HG02571 (cell line): ENCODE measurements at regions not wholly inside any gene's neighbourhood (a gene's known extent, or its start where the extent isn't known, plus 50 kb on each side); places are given as distances from the start of the nearest gene placed in this dataset.

Source experiments
- ATAC-seq: cut with Tn5 transposase; IDR thresholded peaks from one replicate; pipeline ENCODE4 v1.9.1; 2021; ENCODE audit warnings: mild to moderate bottlenecking, moderate library complexity; ENCODE audit not compliant: unreplicated experiment

- no peak for ATAC-seq
Observed at GRCh38 chr12:89901906-89902642, 193.4 kb upstream of the ATP2B1 start.

DNA sequence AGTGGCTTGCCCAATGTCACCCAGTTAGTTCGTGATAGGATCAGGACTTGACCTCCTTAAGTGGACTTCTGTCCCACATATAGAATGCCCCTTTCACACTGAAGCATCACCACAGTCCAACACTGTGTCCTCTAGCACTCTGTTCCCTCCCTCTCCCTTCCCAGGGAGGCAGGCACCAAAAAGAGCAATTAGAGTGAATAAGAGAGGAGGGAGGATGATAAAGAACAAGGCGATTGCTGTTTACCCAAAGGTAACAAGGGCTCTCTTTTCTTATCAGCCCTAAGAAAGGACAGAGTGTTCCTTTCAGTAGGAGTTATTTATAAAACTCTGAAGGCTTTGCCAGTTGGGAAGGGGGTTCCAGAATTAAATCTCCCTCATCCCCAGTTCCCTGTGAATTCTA lies 192.7 kb upstream of the ATP2B1 start:
- ATAC-seq = no peak

GRCh38 chr12:89899651-89900050 lies 191.0 kb upstream of the ATP2B1 start:
- ATAC-seq = no peak

DNA sequence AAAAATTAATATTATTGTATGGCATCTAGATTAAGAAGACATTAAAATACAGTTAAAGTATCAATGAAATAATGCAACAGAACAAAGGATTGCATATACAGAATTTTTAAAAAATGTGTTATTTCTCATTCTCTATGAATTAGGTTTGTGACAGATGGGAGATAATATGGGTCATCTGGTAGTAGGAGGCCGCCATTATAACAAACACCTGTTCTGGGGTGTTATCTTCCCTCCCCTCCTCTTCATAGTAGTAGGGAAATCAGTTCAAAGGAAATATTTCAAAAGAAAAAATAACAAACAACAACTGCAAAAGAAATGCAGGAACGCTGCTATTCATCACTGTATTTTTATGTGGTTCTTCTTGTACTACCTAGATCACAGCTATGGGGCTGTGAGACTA lies 187.0 kb upstream of the ATP2B1 start:
- ATAC-seq = no peak

DNA sequence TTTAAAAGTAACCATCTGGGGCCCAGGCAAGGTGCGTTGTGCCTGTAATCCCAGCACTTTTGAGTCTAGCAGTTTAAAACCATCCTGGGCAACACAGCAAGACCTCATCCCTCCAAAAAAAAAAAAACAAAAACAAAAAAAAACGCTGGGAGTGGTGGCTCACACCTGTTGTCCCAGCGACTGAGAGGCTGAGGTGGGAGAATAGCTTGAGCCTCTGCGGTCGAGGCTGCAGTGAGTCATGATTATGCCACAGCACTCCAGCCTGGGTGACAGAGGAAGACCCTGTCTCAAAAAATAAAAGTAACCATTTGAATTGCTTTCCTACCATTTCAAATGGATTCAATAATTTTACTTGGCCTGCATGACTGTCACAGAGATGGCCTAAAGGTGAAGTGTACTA lies 186.5 kb upstream of the ATP2B1 start:
- ATAC-seq = no peak

DNA sequence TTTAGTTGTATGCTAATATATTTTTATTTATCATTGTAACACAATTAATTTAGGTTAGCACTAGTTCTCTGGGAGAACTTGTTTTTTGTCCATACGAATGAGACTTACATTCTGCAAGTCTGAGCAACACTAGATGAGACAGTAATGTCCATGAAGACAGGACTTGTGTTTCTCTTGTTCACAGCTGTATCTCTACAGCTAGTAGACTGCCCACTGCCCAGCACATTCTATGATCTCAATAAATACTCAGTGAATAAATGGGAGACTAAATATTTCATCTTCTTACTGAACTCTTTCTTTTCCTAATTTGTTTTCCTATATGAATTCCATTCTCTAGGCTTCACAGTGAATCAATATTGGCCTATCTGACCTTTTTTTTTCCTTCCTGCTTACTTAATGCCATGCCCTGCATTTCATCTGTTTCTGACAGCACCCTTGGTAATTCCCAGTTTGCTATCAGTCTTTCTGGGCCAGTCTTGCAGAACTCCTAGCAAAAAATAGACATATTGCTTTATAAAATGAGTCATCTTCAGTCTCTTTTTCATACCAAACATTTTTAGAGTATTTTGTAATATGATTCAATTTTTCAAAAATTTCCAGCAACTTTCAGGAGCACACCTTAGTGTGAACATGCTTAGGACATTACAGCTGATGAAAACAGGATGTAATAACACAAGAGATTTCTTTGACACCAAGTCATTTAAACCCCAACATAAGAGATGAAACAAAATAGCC lies 185.5 kb upstream of the ATP2B1 start:
- no peak for ATAC-seq

- ATAC-seq = no peak
Observed at GRCh38 chr12:89892436-89892835, 183.8 kb upstream of the ATP2B1 start.

DNA sequence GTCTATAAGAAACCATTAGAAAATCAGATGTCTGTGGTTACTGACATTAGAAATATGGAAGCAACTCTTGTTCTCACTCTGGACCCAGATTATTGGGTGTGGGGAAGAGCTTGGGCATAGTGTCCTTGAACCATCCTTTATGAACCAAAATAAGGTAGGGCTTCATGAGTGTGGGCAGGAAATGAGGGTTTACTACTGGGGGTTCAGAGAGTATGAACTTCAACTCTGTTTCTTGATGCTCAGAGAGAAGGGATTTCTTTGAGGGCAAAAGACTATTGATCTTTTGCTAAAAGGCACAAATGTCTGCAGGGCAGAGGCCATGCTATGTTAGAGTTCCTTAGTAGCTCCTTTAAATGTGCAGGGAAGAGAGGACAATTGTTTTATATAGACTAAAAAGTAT lies 183.3 kb upstream of the ATP2B1 start:
- no peak for ATAC-seq

- no peak for ATAC-seq
Observed at GRCh38 chr12:89890161-89890560, 181.5 kb upstream of the ATP2B1 start.

DNA sequence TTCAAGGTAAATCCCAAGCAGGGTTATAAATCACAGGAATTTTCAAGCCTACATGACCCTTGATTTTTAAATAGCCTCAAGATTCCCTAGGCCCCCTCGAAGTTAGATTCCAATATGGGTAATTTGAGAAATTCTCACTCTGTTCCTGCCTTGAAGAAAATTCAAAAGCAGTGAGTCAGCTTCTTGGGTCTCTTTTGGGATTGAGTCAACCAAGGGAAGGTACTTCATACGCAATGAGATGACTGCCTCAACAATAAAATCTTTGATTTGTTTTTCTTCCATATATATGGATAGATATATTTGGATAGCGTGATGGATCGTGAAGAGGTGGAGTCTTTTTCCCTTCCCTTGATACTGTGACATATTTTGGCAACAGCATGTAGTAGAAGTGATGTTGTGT lies 180.4 kb upstream of the ATP2B1 start:
- no peak for ATAC-seq

DNA sequence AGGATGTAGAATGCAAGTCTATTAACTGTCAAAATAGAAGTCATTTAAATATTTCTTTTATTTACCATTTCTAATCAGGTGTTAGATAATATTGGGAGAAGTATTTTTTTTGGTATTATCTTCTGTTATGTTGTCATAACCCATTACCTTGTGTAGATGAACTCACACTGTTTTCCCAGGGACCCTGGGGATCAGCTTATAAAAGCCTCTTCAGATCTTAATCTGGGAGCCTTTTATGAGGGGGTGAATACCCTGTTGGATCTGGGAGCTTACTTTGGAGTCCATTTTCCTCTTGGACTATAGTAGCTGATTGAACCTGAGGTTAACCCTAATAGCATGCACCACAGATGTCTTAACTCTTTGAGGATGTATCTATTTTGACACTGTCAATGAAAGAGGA lies 176.3 kb upstream of the ATP2B1 start:
- no peak for ATAC-seq

DNA sequence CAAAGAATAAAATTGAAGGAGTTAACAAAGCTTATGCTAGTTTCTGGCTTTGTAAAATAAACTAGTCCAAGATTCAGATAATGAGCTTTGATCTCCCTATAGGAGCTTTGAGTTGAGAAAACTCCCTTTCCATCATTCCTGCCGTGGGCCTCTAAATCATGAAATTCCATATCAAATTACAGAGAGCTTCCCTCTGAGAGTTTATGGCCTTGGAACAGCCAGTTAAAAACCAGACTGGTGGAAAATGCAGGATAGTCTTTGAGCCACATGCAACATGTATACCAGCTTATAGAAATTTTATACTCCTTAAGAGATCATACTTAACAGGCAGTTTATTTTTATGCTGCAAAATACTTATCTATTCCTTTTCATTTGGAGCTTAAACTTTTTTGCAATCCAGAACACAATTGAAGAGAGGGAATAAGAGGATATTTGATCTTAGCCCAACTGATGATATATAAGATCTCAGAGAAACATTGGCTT lies 175.8 kb upstream of the ATP2B1 start:
- ATAC-seq = no peak

DNA sequence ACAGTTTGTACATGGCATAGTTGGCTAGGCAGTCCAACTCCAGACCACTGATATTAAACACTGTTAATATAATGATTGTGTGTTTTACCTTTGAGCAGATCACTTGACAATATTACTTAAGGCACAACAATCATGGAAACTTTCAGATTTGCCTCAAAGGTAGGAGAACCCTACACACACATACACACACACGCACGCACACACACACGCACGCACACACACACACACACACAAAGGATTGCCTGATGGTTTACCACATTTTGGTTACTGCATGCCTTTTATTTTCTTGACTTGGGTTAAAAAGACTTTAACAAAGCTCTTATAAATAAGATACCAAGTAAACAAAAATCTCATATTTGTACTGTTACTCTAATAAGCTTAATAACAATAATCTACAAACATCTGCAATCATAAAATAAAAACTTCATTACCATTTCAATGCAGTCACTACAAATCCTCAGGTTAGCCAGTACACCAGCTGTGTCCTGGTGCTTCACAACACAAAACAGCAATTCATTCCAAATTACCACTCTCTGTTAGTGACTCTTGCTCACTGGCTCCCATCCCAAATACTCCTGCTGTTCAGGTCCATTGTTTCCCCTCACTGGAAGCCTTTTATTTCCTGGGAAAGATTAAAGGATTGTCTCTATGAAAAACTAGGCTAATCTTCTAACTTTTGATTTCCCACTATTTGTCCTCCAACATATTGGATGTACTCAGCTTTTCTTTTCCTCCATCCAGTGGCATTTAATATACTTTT lies 175.2 kb upstream of the ATP2B1 start:
- no peak for ATAC-seq

- no peak for ATAC-seq
Observed at GRCh38 chr12:89882792-89883191, 174.2 kb upstream of the ATP2B1 start.

- peak; percentile 49 for ATAC-seq
Observed at GRCh38 chr12:89882050-89882449, 173.4 kb upstream of the ATP2B1 start.

GRCh38 chr12:89880690-89881350 lies 172.2 kb upstream of the ATP2B1 start:
- peak; percentile 94 for ATAC-seq

GRCh38 chr12:89879766-89880165 lies 171.1 kb upstream of the ATP2B1 start:
- ATAC-seq = no peak

DNA sequence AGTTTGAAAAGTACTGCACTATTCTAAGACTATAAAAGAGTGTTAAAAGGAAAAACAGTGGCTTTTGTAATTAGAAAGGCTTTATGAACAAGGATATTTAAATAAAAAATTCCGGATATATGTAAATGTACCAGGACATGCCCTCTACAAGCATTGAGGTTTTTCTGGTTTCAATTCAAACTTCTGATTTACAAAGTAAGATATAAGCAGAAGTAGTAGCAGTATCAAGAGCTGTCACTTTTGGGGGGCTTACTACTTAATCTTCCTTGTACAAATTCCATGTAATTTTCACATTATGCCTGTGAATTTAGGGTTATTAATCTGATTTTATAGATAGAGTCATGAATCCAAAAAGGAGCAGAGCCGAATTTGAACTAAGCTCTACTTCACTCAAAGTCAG lies 170.3 kb upstream of the ATP2B1 start:
- ATAC-seq = no peak

GRCh38 chr12:89878327-89878726 lies 169.7 kb upstream of the ATP2B1 start:
- no peak for ATAC-seq

DNA sequence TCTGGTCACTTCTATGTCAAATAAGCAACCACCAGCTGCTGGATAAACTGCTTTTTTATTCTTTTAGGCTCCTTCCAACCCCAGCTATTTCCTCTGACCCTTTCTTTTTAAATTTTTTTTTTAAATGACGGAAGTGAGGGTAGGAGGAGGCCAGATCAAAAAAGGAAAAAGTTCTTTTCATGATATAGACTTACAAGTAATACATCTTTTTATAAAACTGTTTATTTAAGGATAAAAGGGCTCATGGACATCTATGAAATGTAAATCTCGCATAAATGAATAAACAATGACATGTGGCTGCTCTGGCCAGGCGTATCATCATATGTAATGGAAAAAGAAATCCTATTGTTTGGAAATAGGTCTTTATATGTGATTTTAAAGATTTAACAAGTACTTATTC lies 169.0 kb upstream of the ATP2B1 start:
- no peak for ATAC-seq

DNA sequence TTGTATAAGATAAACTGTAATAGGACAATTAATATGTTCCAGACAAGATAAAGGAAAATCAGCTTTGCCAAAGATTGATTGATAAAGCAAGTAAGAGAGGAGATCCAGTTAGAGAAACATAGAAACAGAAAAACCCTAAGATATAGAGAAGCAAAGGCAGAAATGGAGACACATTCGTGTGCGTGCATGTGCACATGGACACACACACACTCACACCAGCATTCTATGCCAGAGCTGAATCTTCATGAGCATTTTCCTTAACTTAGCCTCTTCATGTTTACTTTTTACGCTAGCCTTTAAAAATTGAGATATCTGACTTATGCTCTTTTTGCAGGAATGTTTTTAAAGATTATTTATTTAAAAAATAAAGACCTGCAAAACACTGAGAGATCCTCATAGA lies 168.5 kb upstream of the ATP2B1 start:
- ATAC-seq = no peak
